GM18858 (cell line): ENCODE measurements at regions not wholly inside any gene's neighbourhood (a gene's known extent, or its start where the extent isn't known, plus 50 kb on each side); places are given as distances from the start of the nearest gene placed in this dataset.

ENCODE experiments used
- ATAC-seq: cut with Tn5 transposase; IDR thresholded peaks from one replicate; pipeline ENCODE4 v1.9.1; 2021; ENCODE audit not compliant: unreplicated experiment

DNA sequence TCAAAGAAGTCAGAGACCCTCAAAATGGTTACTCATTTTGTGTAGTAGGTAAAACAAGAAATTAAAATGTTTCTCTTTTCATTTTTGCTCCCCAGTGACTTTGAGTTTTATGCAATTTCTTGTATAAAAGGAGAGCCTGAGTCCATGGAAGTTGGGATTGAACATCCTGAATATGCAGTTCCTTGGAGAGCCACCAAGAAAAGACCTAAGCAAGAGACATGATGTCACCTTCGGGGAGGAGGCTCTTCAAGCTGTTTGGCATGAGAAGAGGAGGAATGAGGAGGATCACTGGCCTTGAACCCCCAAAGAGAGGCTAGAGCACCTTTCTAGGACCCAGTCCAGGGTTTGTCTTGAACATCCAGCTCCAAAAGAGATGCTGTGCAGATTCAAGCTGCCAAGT lies 62.3 kb upstream of the CALM2 start:
- ATAC-seq, result no peak

DNA sequence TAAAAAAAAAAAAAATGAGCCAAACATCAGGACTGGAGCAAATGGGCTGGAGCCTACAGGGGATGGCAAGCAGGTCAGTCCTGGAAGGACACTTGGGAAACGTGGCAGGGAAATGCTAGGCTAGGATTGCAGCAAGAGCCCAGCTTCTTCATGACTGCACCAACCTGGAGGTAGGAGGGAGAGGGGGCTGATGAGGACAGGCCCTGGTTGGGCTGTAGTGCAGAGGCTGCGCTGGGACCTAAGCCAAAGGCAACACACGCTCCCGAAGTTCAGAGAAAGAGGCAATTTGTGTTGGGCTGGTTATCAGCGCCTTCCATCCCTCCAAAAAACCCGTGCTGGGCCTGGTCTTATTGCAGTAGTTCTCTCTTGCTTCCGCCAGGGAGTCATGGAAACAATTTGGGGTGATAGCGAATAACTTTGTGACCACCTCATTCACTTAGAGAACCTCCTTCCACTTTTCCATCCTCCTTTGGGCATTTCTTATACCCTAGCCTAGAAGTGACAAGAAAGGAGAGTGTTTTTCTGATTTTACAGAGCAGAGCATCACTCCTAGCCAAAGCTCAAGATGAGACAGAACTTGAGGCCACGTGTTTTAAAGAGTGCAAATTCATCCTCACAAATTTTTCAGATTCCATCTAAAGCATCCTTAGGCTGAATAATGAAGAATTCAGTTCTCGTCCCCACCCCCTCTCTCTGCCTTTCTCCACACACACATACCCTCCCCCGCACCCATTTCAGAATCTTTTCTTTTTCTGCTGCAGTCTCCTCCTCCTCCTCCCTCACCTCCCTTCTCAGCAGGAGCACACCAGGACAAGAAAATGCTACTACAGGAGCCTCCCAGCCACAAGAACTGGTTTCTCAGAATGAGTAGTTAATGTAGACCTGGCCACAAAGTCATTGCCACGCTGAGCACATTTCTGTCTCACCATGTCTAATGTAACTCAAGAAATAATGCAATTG lies 61.3 kb upstream of the CALM2 start:
- ATAC-seq, result no peak

GRCh38 chr2:47236503-47237215 lies 60.3 kb upstream of the CALM2 start:
- no peak for ATAC-seq

DNA sequence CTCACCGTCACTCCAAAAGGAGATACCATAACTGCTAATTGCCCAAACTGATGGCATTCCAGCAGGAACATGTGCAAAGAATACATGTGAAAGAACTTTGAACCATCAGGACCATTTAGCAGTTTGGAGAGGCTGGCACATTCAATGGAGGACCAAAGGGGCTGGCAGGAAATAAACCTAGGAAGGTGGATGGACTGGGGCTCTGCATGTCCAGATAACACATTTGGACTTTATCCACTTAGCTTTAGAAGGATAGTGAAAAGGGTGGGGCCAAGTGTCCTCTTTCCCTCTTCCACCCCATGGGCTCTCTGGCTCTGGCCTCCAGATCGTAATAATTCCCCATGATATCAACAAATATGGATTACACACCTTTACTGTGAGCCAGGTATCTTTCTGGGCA lies 58.8 kb upstream of the CALM2 start:
- ATAC-seq, result no peak

DNA sequence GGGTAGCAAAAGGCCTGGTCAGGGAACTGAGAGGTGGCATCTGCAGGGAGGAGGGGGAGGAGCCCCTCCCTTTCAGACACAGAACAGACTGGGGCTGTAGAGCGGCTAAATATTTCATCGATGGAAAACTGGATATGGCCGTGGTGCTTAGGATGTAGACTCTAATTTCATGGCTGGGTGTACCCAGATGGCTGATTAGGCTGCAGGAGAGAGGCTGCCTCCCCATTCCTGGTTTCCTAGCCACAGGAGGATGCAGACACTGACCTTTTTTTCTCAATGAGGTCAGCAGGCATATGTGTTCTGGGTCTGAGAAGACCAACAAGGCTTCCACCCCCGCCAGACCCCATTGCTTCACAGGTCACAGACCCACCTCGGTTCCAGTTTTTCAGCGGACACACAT lies 58.1 kb upstream of the CALM2 start:
- ATAC-seq, result no peak

GRCh38 chr2:47232738-47233415 lies 56.6 kb upstream of the CALM2 start:
- ATAC-seq, result no peak

DNA sequence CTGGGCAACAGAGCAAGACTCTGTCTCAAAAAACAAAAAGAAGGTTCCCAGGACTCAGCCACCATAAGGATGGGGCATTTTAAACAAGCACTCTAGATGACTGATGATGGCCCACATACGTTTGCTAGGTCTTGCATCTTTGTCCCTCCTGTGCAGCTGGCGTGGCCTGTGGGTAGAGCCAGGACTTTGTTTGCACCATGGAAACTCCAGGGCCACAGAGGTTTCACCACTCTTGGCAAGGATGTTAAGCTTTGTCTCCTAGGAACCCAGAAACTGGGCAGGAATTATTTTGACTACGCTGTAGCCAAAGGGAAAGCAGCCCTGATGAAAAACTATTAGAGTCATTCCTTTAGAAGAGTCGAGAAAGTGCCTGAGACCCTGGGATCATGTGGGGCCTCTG lies 54.1 kb upstream of the CALM2 start:
- no peak for ATAC-seq

DNA sequence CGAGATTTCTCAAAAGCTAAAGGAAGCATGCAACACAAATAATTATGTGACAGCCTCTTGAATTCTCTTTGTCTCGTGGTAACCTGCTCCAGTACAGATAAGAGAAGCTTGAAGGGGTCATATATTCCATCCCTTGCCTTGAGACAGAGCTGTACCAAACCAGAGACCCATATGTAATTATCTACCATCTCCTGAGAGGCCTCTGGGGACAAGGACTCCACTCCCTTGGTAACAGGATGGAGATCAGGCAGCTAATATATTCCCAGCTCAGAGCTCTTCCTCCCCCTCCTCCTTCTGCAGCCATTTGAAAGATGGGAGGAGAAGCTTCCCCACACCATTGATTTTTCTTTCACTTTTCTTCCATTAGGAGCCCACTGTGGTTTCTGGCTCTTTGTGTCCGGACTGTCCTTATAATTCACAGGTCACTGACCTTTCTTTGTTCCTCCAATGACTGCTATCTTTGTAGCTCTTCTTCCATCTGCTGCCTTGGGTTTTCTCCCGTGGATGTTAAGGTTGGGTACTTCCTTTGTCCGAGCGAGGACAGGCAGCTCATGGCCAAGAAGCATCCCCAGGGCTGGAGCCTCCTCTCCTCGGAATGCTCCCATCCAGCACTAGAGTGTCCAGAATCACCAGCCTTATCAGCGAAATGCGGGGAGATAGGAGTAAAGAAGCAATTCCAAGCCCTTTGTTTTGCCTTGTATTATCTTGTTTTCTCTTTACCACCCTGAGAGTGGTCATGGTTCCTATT lies 51.4 kb upstream of the CALM2 start:
- no peak for ATAC-seq

- ATAC-seq, result no peak
Observed at GRCh38 chr2:47226923-47227220, 50.6 kb upstream of the CALM2 start.

GRCh38 chr2:47226132-47226922 lies 50.0 kb upstream of the CALM2 start:
- no peak for ATAC-seq
